ENCODE measurements at regions not wholly inside any gene's neighbourhood (a gene's known extent, or its start where the extent isn't known, plus 50 kb on each side); places are given as distances from the start of the nearest gene placed in this dataset.

GRCh38 chr2:56811401-56811800 is 627.6 kb downstream of the CCDC85A start:
- TF ChIP-seq CTCF (IDR thresholded peaks at IDR 0.05) = no peak
- no peak for TF ChIP-seq POLR2A (IDR thresholded peaks at IDR 0.05)
